Lung microvascular endothelial cell (primary cell): ENCODE measurements at regions not wholly inside any gene's neighbourhood (a gene's known extent, or its start where the extent isn't known, plus 50 kb on each side); places are given as distances from the start of the nearest gene placed in this dataset.

ENCODE experiments used
- DNase-seq, 2 donors: peaks; one replicate each; pipeline versions ENCODE4 v3.0.0 to v3.0.0-alpha.2; 2010; ENCODE audit warnings: low read depth in 2 of 2

GRCh38 chr12:93292731-93293566, 84.8 kb upstream of the NUDT4 start:
- DNase-seq, result no peak

GRCh38 chr12:93297032-93297431, 80.7 kb upstream of the NUDT4 start:
- DNase-seq, result no peak

- DNase-seq, result no peak
These were observed 80.2 kb upstream of the NUDT4 start for GRCh38 chr12:93297536-93297935.

GRCh38 chr12:93299262-93299846, 78.4 kb upstream of the NUDT4 start:
- no peak for DNase-seq

- no peak for DNase-seq
These were observed 77.1 kb upstream of the NUDT4 start for GRCh38 chr12:93300611-93301021.

- DNase-seq, result peak; percentile 2 to 89
These were observed 75.1 kb upstream of the NUDT4 start for GRCh38 chr12:93302331-93303229.

- DNase-seq, result no peak
These were observed 71.1 kb upstream of the NUDT4 start for GRCh38 chr12:93306636-93307035.

- DNase-seq, result no peak
These were observed 69.4 kb upstream of the NUDT4 start for GRCh38 chr12:93308281-93308680.

GRCh38 chr12:93311827-93312226, 65.9 kb upstream of the NUDT4 start:
- DNase-seq, result no peak

GRCh38 chr12:93314177-93314497, 63.6 kb upstream of the NUDT4 start:
- no peak for DNase-seq

GRCh38 chr12:93315385-93315906, 62.3 kb upstream of the NUDT4 start:
- DNase-seq, result no peak

- DNase-seq, result no peak
These were observed 61.7 kb upstream of the NUDT4 start for GRCh38 chr12:93315907-93316622.

GRCh38 chr12:93316623-93316971, 61.1 kb upstream of the NUDT4 start:
- DNase-seq, result no peak

- DNase-seq, result peak in 1 of 2 donors; percentile 32
These were observed 60.5 kb upstream of the NUDT4 start for GRCh38 chr12:93317227-93317626.

- DNase-seq, result no peak
These were observed 58.8 kb upstream of the NUDT4 start for GRCh38 chr12:93318720-93319522.

- DNase-seq, result no peak
These were observed 58.1 kb upstream of the NUDT4 start for GRCh38 chr12:93319523-93320050.

- peak; percentile 31 to 90 for DNase-seq
These were observed 54.9 kb upstream of the NUDT4 start for GRCh38 chr12:93322784-93323183.

GRCh38 chr12:93323625-93324329, 53.9 kb upstream of the NUDT4 start:
- peak in 1 of 2 donors; percentile 54 for DNase-seq

- peak in 1 of 2 donors; percentile 92 for DNase-seq
These were observed 51.9 kb upstream of the NUDT4 start for GRCh38 chr12:93325855-93326254.
